ENCODE measurements at regions not wholly inside any gene's neighbourhood (a gene's known extent, or its start where the extent isn't known, plus 50 kb on each side); places are given as distances from the start of the nearest gene placed in this dataset.
"Not testable (repeated sequence)": the region's sequence is repeated elsewhere in the genome, so short reads cannot be mapped to it uniquely, and the experiment has no call there.

GRCh38 chr4:3606850-3607249, 74.6 kb upstream of the LRPAP1 start:
- TF ChIP-seq CTCF, POLR2A (IDR thresholded peaks at IDR 0.05): not testable (repeated sequence)

All from gastroesophageal sphincter (tissue), 3 donors.